ENCODE measurements at regions not wholly inside any gene's neighbourhood (a gene's known extent, or its start where the extent isn't known, plus 50 kb on each side); places are given as distances from the start of the nearest gene placed in this dataset.

- DNase-seq (ENCODE audit: low spot score): no peak
Observed at GRCh38 chr1:98203466-98203865, 282.6 kb upstream of the DPYD start.

- no peak for DNase-seq (ENCODE audit: low spot score)
Observed at GRCh38 chr1:98201666-98202081, 280.8 kb upstream of the DPYD start.

- DNase-seq (ENCODE audit: low spot score): no peak
Observed at GRCh38 chr1:98197356-98197755, 276.5 kb upstream of the DPYD start.

GRCh38 chr1:98196012-98196411 is 275.2 kb upstream of the DPYD start:
- no peak for DNase-seq (ENCODE audit: low spot score)

GRCh38 chr1:98188774-98189173 is 267.9 kb upstream of the DPYD start:
- DNase-seq (ENCODE audit: low spot score): no peak

- no peak for DNase-seq (ENCODE audit: low spot score)
Observed at GRCh38 chr1:98184856-98185255, 264.0 kb upstream of the DPYD start.

GRCh38 chr1:98181036-98181764 is 260.4 kb upstream of the DPYD start:
- no peak for DNase-seq (ENCODE audit: low spot score)

- DNase-seq (ENCODE audit: low spot score): no peak
Observed at GRCh38 chr1:98179151-98179773, 258.4 kb upstream of the DPYD start.

- no peak for DNase-seq (ENCODE audit: low spot score)
Observed at GRCh38 chr1:98177751-98178150, 256.9 kb upstream of the DPYD start.

GRCh38 chr1:98176936-98177335 is 256.1 kb upstream of the DPYD start:
- no peak for DNase-seq (ENCODE audit: low spot score)

GRCh38 chr1:98176414-98176813 is 255.6 kb upstream of the DPYD start:
- no peak for DNase-seq (ENCODE audit: low spot score)

- DNase-seq (ENCODE audit: low spot score): no peak
Observed at GRCh38 chr1:98172578-98172977, 251.7 kb upstream of the DPYD start.

- no peak for DNase-seq (ENCODE audit: low spot score)
Observed at GRCh38 chr1:98172022-98172421, 251.2 kb upstream of the DPYD start.

- no peak for DNase-seq (ENCODE audit: low spot score)
Observed at GRCh38 chr1:98164509-98164908, 243.7 kb upstream of the DPYD start.

GRCh38 chr1:98157524-98158313 is 236.9 kb upstream of the DPYD start:
- no peak for DNase-seq (ENCODE audit: low spot score)

GRCh38 chr1:98147280-98147679 is 226.4 kb upstream of the DPYD start:
- no peak for DNase-seq (ENCODE audit: low spot score)

- no peak for DNase-seq (ENCODE audit: low spot score)
Observed at GRCh38 chr1:98145655-98146054, 224.8 kb upstream of the DPYD start.

GRCh38 chr1:98143403-98143802 is 222.6 kb upstream of the DPYD start:
- no peak for DNase-seq (ENCODE audit: low spot score)

GRCh38 chr1:98133131-98133530 is 212.3 kb upstream of the DPYD start:
- DNase-seq (ENCODE audit: low spot score): no peak

- DNase-seq (ENCODE audit: low spot score): no peak
Observed at GRCh38 chr1:98130408-98130807, 209.6 kb upstream of the DPYD start.

GRCh38 chr1:98129491-98129890 is 208.7 kb upstream of the DPYD start:
- DNase-seq (ENCODE audit: low spot score): no peak

GRCh38 chr1:98126740-98127139 is 205.9 kb upstream of the DPYD start:
- no peak for DNase-seq (ENCODE audit: low spot score)

GRCh38 chr1:98121646-98122045 is 200.8 kb upstream of the DPYD start:
- no peak for DNase-seq (ENCODE audit: low spot score)
